Coronary artery (tissue), 2 donors: ENCODE measurements at regions not wholly inside any gene's neighbourhood (a gene's known extent, or its start where the extent isn't known, plus 50 kb on each side); places are given as distances from the start of the nearest gene placed in this dataset.

ENCODE experiments used
- DNase-seq: peaks from one replicate; pipeline ENCODE4 v3.0.0-alpha.2; 2017; ENCODE audit warnings: low spot score
- H3K27ac ChIP-seq, 2 donors: fragments of 200-600 bp; sonication (generic); one replicate each; pipeline ENCODE4 v1.5.1; 2016 to 2019
- H3K4me3 ChIP-seq: fragments of 200-600 bp; sonication (generic); 2 replicates; pipeline ENCODE4 v1.5.1; 2016; ENCODE audit warnings: mild to moderate bottlenecking, moderate library complexity
- TF ChIP-seq, protein P1 (sequence below): fragments of 200-600 bp; sonication (generic); IDR thresholded peaks from one replicate; pipeline ENCODE4 v1.5.1; 2019; ENCODE audit warnings: antibody characterized with exemption

DNA sequence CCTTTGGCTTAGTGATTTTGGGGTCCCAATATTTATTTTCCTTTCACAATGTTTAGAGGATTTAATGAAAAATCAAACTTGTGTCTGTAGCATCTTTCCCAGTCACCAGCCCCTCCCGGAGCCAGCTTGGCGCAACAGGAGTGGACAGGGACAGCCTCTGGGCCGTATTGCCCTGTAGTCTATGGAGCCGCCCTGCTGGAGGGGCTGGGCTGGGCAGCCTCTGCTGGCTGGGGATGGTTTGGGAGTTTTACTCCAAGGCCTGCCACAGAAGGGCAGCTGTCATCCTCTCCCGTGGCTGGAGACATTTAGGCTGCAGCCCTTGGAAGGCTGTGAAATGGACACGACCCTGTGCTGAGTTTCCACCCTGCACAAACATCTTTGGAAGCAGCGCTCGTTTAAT is 89.4 kb upstream of the RGMA start:
- no peak overlapping the region for H3K27ac ChIP-seq
- H3K4me3 ChIP-seq, result no peak overlapping the region
- TF ChIP-seq, protein P1, sequence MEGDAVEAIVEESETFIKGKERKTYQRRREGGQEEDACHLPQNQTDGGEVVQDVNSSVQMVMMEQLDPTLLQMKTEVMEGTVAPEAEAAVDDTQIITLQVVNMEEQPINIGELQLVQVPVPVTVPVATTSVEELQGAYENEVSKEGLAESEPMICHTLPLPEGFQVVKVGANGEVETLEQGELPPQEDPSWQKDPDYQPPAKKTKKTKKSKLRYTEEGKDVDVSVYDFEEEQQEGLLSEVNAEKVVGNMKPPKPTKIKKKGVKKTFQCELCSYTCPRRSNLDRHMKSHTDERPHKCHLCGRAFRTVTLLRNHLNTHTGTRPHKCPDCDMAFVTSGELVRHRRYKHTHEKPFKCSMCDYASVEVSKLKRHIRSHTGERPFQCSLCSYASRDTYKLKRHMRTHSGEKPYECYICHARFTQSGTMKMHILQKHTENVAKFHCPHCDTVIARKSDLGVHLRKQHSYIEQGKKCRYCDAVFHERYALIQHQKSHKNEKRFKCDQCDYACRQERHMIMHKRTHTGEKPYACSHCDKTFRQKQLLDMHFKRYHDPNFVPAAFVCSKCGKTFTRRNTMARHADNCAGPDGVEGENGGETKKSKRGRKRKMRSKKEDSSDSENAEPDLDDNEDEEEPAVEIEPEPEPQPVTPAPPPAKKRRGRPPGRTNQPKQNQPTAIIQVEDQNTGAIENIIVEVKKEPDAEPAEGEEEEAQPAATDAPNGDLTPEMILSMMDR, result no peak
- no peak for DNase-seq

DNA sequence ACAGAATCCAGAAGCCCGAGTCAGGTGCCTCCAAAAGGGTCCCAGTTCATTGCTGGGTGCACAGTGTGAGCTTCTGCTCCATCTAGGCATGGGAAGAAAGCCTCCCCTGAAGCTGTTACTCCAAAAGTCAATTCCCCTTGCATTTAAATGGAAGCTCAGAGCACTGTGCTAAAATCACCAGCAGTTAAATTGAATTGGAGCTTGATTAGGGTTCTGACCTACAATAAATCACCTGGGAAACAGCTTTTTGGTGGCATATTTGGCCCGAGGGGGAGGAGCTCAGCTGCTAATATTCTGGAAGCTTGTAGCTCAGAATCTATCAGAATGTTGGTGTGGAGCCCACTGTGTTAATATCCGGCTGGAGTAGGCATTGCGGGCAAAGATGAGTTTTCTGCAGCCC is 87.1 kb upstream of the RGMA start:
- H3K27ac ChIP-seq, result no peak overlapping the region
- TF ChIP-seq, protein P1, result no peak

DNA sequence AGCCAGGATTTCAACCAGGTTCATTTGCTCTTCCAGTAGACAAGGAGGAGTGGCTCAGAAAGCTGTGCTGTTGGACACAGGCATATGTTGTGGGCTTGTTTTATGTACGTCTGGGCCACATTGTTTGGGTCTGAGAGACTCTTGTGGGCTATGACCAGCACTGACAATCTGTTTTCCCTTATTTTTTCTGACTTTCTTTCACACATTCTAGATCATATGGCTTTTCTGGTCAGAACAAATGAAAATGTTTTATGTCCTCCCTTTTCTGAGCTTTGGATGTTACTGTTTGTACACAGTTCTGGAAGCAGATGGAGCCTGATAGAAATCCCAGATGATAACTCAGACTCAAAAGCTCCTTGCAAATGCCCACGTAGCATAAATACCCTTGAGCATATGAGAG is 85.8 kb upstream of the RGMA start:
- Histone ChIP-seq H3K4me3 (no peak overlapping the region), H3K27ac (no peak overlapping the region)
- TF ChIP-seq, protein P1, result no peak
- DNase-seq, result no peak

More for the DNA sequence above, 87.1 kb upstream of the RGMA start:
- no peak overlapping the region for H3K4me3 ChIP-seq
- no peak for DNase-seq

DNA sequence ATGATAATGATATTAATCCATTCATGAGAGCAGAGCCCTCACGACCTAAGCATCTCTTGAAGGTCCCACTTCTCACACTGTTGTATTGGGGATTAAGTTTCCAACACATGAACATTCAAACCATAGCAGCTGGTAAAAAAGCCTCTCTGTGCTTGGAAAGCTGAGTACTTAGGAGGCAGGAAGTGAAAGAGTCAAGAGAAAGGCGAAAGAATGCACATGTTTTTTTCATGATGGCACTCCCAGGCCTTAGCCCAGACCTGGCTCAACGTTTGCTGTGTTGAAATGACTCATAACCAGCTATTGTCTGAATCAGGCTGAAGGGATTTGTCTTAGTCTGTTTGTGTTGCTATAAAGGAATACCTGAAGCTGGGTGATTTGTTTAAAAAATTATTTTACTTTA is 84.4 kb upstream of the RGMA start:
- TF ChIP-seq, protein P1, result no peak
- H3K4me3 ChIP-seq, result no peak overlapping the region
- no peak for DNase-seq
- H3K27ac ChIP-seq, result no peak overlapping the region

DNA sequence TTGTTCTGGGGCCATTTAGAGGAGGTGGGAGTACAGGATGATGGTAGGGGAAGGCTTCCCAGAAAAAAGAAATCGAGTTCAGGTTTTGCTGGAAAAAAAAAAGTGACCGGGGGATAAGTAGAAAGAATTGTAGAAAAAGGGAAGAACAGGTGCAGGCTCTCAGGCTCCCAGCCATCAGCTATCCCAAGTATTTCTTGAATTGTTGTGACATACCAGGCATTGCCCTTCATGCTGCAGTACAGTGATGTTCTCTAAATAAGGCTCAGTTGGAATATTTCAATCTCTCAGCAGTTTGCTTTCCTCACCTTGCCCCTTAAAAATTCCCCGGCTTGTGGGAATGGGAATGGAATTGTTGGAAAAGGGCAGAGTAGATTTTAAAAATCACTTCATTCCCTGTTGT is 82.5 kb upstream of the RGMA start:
- Histone ChIP-seq H3K27ac (no peak overlapping the region), H3K4me3 (no peak overlapping the region)
- no peak for DNase-seq
- TF ChIP-seq, protein P1, result no peak

DNA sequence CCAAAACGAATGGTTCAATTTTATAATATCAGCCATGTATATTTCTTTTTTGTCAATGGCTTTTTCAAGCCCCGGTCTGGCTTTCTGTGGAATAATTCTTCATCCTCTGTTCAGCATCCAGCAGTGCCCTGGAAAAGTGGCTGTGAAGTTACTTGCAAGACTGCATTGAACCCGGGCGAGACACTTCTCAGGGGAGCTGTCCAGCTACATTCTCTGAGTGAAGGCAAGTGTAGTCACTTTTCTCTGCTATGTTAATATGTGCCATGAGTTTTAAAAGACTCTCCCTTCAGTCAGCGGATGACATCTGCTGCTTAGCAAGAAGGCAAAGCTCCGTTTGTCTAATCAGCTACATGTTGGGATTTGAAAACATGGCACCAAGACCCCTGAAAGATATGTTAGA is 81.3 kb upstream of the RGMA start:
- H3K4me3 ChIP-seq, result no peak overlapping the region
- DNase-seq, result no peak
- TF ChIP-seq, protein P1, result no peak

DNA sequence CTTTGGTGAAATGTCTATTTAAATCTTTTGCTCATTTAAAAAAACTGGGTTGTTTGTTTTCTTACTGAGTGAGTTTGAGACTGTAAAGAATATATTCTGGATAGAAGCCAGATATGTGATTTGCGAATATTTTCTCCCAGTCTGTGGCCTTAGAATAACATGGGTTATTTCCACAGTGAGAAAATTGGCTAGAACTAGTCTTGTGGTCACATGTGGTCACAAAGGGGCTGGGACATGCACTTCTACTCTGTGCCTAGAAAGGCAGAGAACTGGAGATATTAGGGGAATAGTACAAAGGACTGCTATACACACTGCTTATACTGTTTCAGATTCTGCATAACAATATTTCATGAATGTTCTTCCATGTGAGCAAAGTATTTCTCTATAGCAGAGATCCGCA is 79.9 kb upstream of the RGMA start:
- Histone ChIP-seq H3K27ac (no peak overlapping the region), H3K4me3 (no peak overlapping the region)
- TF ChIP-seq, protein P1, result no peak
- no peak for DNase-seq

More for the DNA sequence above, 81.3 kb upstream of the RGMA start:
- H3K27ac ChIP-seq, result no peak overlapping the region
